Pancreas (tissue), 10 donors: ENCODE measurements at regions not wholly inside any gene's neighbourhood (a gene's known extent, or its start where the extent isn't known, plus 50 kb on each side); places are given as distances from the start of the nearest gene placed in this dataset.
"Not testable (repeated sequence)": the region's sequence is repeated elsewhere in the genome, so short reads cannot be mapped to it uniquely, and the experiment has no call there.

Experiments used
- ATAC-seq, 4 donors: fragments of 200-7000 bp; cut with Tn5 transposase; one replicate each; pipeline versions ENCODE4 v1.8.0 to v1.9.1; 2020; ENCODE audit warnings: mild to moderate bottlenecking in 4 of 4, moderate library complexity in 4 of 4
- DNase-seq, 6 donors: peaks; one replicate each; pipeline ENCODE4 v3.0.0-alpha.2; 2020
- FAIRE-seq: peaks from 2 replicates; lab custom pipeline; 2012; peaks lifted over from hg19 to GRCh38; lab: Jason Lieb, UNC
- H3K27ac ChIP-seq, 4 donors: fragments of 200-600 bp; sonication (generic); 1 replicate in 3 of 4; 2 replicates in 1 of 4; pipeline versions ENCODE4 v1.5.0 to v1.8.0; 2020
- H3K27me3 ChIP-seq, 4 donors: fragments of 200-600 bp; one replicate each; pipeline ENCODE4 v1.8.0; 2021
- H3K36me3 ChIP-seq, 3 donors: fragments of 200-600 bp; sonication (generic) in 1 of 3; one replicate each; pipeline versions ENCODE4 v1.5.0 to v1.8.0; 2020 to 2021
- H3K4me1 ChIP-seq, 3 donors: fragments of 200-600 bp; one replicate each; pipeline ENCODE4 v1.8.0; 2021
- H3K4me3 ChIP-seq, 4 donors: fragments of 200-600 bp; sonication (generic) in 2 of 4; one replicate each; pipeline versions ENCODE4 v1.5.0 to v1.8.0; 2020 to 2021
- H3K9me3 ChIP-seq, 4 donors: fragments of 200-600 bp; one replicate each; pipeline ENCODE4 v1.8.0; 2021
- WGBS, 2 donors: extraction: QIAGEN DNeasy Blood & Tissue Kit; methylation state at CpG; one replicate each; pipeline ENCODE4 v1.1.7; 2013; 5-methylcytosine and 5-hydroxymethylcytosine counted together
- intact Hi-C, 3 donors: fragments of 100-400 bp; cut with DNase I; formaldehyde crosslinking; loops; one replicate each; pipeline versions ENCODE4 v1.11.1 to v1.14.2; 2022
- TF ChIP-seq, protein P1 (sequence below), 4 donors: fragments of 200-600 bp; sonication (generic) in 3 of 4; IDR thresholded peaks; one replicate each; pipeline versions ENCODE4 v1.5.0 to v1.8.0; 2021; ENCODE audit warnings: antibody characterized with exemption in 4 of 4
- donor health status: healthy with polysubstance abuse.
- donor health status: DM: no; HTN: no; CAD: no; lungs with moderate emphysema.
- donor health status: DM: no; HTN: no; CAD: no.
- donor health status: control.
- donor health status: control.
- donor health status: Bipolar disorder and iron deficiency.
- donor health status: DM: yes; HTN: yes; CAD: no.
- donor health status: DM: no; HTN: no; CAD: no.
- donor health status: DM: no; HTN: no; CAD: no.
- donor health status: DM: yes; HTN: yes; CAD: no.

DNA sequence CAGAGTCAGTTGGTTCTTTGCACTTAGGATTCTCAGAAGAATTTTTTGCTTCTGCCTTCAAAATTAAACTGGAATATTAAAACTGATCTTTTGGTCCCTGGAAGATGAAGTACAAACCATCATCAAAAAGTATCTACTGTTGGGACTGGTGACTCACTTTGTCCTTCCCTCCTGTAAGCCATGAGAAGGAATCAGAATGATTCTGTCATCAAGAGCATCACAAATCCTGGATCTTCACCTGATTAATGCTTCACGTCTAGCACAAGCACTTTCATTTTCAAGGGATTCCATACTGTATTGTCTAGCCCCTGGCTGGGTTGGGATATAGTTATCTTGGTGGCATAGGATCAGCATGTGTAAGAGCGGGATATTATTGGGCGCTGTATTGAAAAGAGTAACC, 69.3 kb upstream of the CYP1B1 start:
- TF ChIP-seq, protein P1, sequence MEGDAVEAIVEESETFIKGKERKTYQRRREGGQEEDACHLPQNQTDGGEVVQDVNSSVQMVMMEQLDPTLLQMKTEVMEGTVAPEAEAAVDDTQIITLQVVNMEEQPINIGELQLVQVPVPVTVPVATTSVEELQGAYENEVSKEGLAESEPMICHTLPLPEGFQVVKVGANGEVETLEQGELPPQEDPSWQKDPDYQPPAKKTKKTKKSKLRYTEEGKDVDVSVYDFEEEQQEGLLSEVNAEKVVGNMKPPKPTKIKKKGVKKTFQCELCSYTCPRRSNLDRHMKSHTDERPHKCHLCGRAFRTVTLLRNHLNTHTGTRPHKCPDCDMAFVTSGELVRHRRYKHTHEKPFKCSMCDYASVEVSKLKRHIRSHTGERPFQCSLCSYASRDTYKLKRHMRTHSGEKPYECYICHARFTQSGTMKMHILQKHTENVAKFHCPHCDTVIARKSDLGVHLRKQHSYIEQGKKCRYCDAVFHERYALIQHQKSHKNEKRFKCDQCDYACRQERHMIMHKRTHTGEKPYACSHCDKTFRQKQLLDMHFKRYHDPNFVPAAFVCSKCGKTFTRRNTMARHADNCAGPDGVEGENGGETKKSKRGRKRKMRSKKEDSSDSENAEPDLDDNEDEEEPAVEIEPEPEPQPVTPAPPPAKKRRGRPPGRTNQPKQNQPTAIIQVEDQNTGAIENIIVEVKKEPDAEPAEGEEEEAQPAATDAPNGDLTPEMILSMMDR (IDR thresholded peaks at IDR 0.05): no peak
- Histone ChIP-seq H3K27me3 (no peaks in the 10 kb centered on the region), H3K9me3 (no peaks in the 10 kb centered on the region), H3K4me1 (peaks cover 0 to 3% (median 0%) of the 10 kb centered on the region in 3 donors), H3K4me3 (no peak overlapping the region), H3K27ac (no peak overlapping the region), H3K36me3 (no peaks in the 10 kb centered on the region)
- no peak for ATAC-seq
- no peak for FAIRE-seq
- no peak for DNase-seq
- WGBS, 2 donors: 90 to 95% methylated on average over 3 of the region's 3 CpGs
- intact Hi-C loops: no loop called here

DNA sequence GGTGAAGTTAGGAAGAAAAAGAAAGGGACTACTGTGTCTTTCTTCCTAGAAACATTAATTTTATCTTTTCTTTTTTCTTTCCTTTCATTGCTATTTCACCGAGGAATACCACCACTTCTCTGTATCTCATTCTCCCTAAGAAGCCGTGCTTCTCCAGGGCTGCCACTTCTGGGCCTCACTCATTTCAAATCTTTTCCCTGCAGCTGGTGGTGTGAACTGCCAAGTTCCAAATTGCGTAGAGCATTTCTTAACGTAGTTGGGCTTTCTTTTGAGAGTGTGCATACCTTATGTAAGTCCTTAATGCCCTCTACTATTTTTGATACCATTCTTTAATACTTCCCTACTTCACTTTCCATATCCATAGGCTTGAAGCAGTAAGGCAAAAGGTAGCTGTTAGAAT, 66.7 kb upstream of the CYP1B1 start:
- WGBS, 2 donors: 83 to 86% methylated on average over 4 of the region's 4 CpGs
- TF ChIP-seq, protein P1 (IDR thresholded peaks at IDR 0.05): no peak
- Histone ChIP-seq H3K4me1 (peaks cover 0 to 3% (median 0%) of the 10 kb centered on the region in 3 donors), H3K9me3 (no peaks in the 10 kb centered on the region), H3K27me3 (no peaks in the 10 kb centered on the region), H3K36me3 (no peaks in the 10 kb centered on the region), H3K27ac (no peak overlapping the region), H3K4me3 (no peak overlapping the region)
- intact Hi-C loops: no loop called here
- FAIRE-seq (no peak), ATAC-seq (no peak), DNase-seq (no peak)

DNA sequence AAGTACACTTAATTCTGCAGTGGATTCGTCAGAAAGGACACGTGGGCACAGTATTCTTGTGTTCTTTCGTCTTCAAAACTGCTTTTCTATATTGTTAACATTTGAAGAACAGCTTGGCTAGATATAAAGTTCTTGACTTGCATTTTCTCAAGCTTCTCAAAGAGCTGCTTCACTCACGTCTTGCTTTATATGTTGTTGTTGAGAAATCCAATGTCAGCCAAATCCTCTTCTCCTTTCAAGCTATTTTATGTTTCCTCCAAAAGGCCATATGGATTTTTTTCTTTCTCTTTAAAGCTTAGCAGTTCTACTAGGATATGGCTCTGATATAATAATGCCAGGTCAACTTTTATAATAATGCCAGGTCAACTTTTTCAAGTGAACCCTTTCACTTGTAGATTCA, 65.5 kb upstream of the CYP1B1 start:
- no peaks in the 10 kb centered on the region for H3K9me3 ChIP-seq
- H3K27me3 ChIP-seq: no peaks in the 10 kb centered on the region
- H3K27ac ChIP-seq: no peak overlapping the region
- DNase-seq: no peak
- TF ChIP-seq, protein P1 (IDR thresholded peaks at IDR 0.05): no peak
- intact Hi-C loops: no loop called here
- ATAC-seq: no peak
- H3K36me3 ChIP-seq: no peaks in the 10 kb centered on the region
- FAIRE-seq: no peak
- WGBS, 2 donors: 65 to 76% methylated on average over 4 of the region's 4 CpGs
- no peak overlapping the region for H3K4me3 ChIP-seq
- no peaks in the 10 kb centered on the region for H3K4me1 ChIP-seq

DNA sequence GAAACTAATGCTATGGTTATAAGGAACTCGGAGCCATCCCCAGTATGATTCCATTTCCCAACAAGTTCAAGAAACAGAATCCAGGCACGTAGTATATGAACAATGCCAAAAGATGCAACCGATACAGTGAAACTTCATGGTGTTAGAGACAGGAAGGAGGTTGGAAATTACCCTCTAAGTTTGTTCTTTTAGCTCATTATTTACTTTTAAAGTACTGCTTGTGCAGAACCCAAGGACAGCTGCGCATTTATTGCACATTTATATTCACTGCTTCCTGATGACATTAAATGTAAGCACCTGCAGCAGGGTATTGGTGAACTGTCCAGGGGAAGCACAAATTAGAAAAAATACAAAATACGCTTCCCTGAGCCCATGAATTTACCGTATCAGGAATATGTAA, 63.0 kb upstream of the CYP1B1 start:
- intact Hi-C loops: no loop called here
- no peak overlapping the region for H3K27ac ChIP-seq
- no peak for DNase-seq
- H3K36me3 ChIP-seq: no peaks in the 10 kb centered on the region
- no peaks in the 10 kb centered on the region for H3K9me3 ChIP-seq
- no peak for FAIRE-seq
- no peaks in the 10 kb centered on the region for H3K27me3 ChIP-seq
- no peak overlapping the region for H3K4me3 ChIP-seq
- no peaks in the 10 kb centered on the region for H3K4me1 ChIP-seq
- WGBS, 2 donors: 80 to 85% methylated on average over 6 of the region's 6 CpGs
- no peak for ATAC-seq
- TF ChIP-seq, protein P1 (IDR thresholded peaks at IDR 0.05): no peak

DNA sequence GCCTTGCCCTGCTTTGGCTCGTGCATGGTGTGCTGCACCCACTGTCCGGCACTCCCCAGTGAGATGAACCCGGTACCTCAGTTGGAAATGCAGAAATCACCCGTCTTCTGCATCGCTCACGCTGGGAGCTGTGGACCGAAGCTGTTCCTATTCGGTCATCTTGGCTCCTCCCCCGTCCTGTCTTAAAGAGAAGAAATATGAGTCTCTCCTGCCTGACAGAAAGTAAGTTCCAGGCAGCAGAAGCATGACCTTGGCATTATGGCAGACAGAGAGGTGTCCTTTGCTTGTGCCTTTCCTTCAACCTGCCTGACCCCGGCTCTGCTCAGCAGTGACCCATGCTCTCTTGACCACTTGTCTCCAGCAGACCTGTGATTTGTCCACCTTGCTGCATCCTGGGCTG, 62.5 kb upstream of the CYP1B1 start:
- intact Hi-C loops: no loop called here
- no peaks in the 10 kb centered on the region for H3K27me3 ChIP-seq
- no peak overlapping the region for H3K27ac ChIP-seq
- WGBS, 2 donors: 87 to 93% methylated on average over 10 of the region's 10 CpGs
- no peak for ATAC-seq
- H3K4me3 ChIP-seq: no peak overlapping the region
- H3K36me3 ChIP-seq: no peaks in the 10 kb centered on the region
- H3K9me3 ChIP-seq: no peaks in the 10 kb centered on the region
- TF ChIP-seq, protein P1 (IDR thresholded peaks at IDR 0.05): no peak
- no peaks in the 10 kb centered on the region for H3K4me1 ChIP-seq
- no peak for FAIRE-seq
- no peak for DNase-seq

DNA sequence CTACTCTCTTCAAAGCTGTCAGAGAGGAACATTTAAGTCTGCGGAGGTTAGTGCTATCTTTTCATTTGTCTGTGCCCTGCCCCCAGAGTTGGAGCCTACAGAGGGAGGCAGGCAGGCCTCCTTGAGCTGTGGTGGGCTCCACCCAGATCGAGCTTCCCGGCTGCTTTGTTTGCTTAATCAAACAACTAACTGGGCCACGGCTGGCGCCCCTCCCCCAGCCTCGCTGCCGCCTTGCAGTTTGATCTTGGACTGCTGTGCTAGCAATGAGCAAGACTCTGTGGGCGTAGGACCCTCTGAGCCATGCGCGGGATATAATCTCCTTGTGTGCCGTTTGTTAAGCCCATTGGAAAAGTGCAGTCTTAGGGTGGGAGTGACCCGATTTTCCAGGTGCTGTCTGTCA, 62.0 kb upstream of the CYP1B1 start:
- DNase-seq, H3K27me3 ChIP-seq, H3K4me1 ChIP-seq, H3K27ac ChIP-seq, ATAC-seq, FAIRE-seq, H3K36me3 ChIP-seq, intact Hi-C loops, H3K4me3 ChIP-seq, H3K9me3 ChIP-seq: not testable (repeated sequence)
- 84 to 85% methylated on average over 12 of the region's 12 CpGs for WGBS, 2 donors
